HG02623 (cell line): ENCODE measurements at regions not wholly inside any gene's neighbourhood (a gene's known extent, or its start where the extent isn't known, plus 50 kb on each side); places are given as distances from the start of the nearest gene placed in this dataset.

Experiments used
- ATAC-seq: cut with Tn5 transposase; IDR thresholded peaks from one replicate; pipeline ENCODE4 v1.9.1; 2021; ENCODE audit warnings: moderate library complexity; ENCODE audit not compliant: unreplicated experiment

DNA sequence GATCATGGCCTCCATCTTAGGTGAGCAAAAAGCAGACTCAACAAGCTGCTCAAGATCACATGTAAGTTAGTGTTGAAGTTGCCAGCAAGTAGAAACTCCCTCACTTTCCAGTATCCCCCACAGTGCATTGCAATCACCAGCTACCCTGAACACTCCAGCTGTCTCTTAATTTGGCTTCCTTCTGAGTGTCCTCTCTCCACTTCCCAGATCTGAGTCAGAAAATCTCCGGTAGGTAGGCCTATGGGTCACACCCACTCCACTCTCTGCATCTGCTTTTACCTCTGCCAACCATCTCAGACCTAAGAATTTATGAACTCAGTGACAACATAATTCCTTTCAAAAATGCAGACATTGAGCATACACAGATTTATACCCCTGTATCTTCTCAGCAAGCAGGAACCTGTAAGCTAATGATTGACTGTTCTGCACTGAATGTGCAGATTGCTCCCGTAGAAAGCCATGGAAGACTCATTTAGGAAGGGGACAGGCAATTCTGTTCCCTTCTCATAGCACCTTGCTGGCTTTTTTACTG is 656.9 kb downstream of the EPHA4 start:
- no peak for ATAC-seq

GRCh38 chr2:220916931-220917330 is 655.2 kb downstream of the EPHA4 start:
- ATAC-seq, result no peak

DNA sequence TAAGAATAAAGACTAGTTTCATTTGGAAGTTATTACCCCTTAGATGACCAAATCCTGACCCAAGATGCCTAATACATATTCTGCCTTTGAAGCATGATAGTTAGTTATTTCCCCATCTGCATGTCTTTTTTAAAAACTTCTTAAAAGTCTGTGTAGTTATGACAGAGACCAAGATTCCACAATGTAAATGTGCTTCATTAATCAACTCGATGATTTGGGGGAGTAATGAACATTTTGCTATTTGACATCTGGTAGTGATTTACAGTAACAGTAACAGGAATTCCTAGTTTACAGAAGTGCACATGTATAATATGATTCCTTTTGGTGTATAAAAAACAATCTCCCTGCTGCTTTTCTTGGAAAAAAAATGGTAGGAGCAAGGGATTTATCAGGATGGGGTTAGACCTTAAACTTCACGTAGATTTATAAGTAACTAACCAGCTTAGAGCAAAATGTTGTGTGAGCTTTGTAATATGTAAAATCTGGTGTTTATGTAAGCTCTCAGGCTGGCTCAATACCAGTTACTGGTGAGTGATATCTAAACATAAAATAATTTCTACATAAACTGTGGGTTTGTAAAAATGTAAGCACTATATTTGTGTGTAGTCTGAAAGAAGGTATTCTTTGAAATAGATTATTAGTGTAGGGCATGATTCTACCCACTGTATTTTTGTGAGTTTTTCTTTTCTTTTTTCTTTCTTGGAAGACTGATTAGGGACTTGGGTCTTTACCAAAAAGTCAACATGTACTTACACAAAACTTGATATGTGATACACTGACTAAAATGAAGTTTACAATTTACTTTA is 641.6 kb downstream of the EPHA4 start:
- no peak for ATAC-seq

DNA sequence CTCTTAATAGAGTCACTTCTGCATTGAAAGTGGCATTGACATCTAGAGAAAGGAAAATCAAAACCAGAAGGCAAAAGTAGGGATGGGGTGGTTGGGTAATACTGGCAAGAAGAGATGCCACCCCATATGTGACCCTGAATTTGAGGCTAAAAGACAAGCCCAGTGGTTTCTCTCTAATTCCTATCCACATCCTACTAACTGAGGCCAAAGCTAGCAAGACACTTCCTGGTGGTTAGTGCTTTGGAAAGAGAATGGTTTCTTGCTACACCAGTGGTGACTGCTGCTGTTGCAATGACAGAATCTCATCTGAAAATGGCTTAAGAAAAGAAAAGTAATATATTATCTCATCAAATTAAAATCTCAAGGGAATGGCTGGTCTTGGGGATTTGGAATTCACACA is 640.6 kb downstream of the EPHA4 start:
- no peak for ATAC-seq

GRCh38 chr2:220932041-220932440 is 640.1 kb downstream of the EPHA4 start:
- no peak for ATAC-seq

DNA sequence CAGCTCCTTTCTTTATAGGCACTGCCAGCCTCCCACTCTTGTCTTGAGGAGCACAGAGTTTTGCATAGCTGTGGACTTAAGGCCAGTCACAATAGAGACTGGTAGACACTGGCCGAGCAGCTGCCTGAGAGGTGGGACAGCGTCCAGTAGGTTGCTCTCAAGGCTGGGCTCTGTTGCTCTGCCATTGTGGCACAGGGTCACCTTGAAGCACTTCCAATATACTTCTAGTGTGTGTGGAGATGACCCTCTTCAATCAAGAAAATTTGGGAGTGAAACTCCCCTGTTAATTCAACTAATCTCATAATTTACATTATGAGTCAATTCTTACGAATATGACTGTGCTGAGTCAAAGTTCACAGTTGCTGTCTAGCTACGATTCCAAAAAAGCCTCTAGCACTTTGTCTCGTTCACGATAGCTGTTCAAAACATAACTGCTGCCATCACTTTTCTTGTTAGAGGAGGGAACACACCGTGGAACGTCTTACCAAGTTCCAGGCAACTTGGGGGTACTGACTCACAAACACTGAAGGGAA is 636.2 kb downstream of the EPHA4 start:
- ATAC-seq, result peak; percentile 62

DNA sequence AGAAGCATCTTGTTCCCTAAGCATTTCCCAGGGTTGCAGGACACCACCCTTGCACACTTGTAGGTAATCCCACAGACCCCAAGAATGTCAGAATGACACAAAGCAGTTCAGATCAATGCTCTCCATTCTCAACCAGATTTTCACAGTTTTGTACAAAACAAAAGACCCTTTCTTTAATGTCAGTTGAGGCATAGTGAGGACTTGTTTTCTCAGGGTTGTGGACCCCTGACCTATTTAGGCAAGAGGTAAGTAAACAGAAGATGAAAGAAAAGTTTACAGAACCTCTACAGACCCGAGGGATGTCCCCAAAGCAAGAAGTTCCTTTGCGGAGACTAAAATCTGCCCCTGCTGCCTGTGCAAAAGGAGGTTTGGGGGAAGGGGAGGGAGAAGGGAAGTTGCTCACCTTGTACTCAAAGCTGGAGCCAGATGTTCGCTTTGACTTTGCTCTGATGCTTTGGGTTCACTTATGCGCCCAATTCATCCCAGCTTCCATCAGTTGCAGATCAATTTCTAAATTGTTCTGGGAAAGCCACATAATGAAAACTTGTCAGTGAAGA is 635.4 kb downstream of the EPHA4 start:
- ATAC-seq, result no peak

GRCh38 chr2:220937245-220937644 is 634.9 kb downstream of the EPHA4 start:
- no peak for ATAC-seq

DNA sequence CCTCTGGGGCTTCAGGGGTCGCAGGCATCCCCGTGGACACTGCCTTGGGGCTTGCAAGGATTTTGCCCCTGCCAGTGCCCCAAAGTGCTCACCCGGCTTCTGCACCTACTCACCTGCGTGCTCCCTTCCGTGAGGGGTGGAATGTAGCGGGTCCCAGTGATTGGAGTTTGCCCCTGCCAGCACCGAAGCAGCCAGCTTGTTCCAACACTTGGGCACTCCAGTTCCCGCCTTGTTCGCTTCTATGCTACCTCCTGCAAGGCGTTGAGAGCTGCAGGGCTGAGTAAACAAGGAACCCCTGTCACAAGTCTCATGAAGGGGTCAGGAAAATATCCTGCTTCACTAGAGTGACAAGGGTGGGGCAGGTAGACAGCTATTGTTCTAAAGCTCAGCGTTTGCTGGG is 631.5 kb downstream of the EPHA4 start:
- no peak for ATAC-seq

GRCh38 chr2:220941683-220942082 is 630.4 kb downstream of the EPHA4 start:
- no peak for ATAC-seq

- no peak for ATAC-seq
Observed at GRCh38 chr2:220946552-220946951, 625.6 kb downstream of the EPHA4 start.

DNA sequence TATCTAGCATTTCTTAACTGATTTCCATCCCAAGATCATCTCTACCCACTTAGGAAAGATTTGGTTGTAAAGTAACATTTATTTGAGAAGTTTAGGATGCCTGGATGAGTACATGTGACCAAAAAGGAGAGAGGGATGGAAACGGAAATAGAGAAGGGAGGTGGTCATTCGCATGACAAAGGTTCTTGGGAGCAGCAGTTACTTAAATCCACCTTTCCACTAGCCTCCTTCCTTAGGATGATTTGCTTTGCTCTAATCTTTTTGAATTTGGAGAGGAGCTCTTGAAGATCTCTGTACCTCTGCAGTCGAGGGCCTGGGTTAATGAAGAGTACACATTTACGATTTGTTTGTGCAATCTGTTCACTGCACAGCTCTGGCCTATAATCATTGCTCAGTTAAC is 623.5 kb downstream of the EPHA4 start:
- no peak for ATAC-seq

- ATAC-seq, result no peak
Observed at GRCh38 chr2:220949466-220949865, 622.6 kb downstream of the EPHA4 start.

DNA sequence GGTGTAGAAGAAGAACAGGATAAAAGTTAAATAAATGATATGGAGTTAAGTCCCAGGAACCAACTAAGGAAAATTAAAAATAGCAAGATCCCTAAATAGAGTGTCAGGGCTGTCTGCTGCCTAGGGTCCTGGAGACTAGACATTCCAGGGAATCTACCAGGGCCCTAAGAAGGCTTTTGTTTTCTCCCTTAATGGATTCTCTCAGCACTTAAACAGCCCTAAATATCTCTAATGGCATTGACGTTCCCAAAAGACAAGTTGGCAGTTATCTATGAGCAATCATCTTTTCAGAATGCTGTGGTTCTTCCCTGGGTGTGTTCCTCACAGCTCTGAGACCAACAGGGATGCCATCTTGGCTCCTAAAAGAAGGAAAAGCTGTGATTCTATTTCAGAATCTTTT is 616.3 kb downstream of the EPHA4 start:
- ATAC-seq, result no peak

- ATAC-seq, result no peak
Observed at GRCh38 chr2:220956429-220956828, 615.7 kb downstream of the EPHA4 start.

- no peak for ATAC-seq
Observed at GRCh38 chr2:220959391-220959802, 612.7 kb downstream of the EPHA4 start.

- ATAC-seq, result no peak
Observed at GRCh38 chr2:220961143-220961860, 610.8 kb downstream of the EPHA4 start.

DNA sequence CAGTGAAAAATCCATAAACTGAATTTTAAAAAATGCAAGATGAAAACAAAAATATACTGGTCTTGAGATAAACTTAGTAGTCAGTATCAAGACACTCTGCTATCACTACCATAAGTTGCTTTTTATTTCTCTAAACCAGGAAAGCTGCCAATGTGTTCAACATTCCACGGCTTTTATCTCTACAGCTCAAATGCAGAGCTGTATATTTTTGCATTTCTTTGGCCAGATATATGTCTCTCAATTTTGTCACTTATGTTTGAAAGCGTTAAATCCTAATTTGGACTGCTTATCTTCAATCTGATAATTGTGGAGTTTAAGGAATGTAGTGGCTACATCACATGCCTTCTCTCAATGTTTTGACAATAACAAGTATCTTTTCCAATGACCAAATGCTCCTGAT is 609.5 kb downstream of the EPHA4 start:
- ATAC-seq, result no peak

- ATAC-seq, result no peak
Observed at GRCh38 chr2:220963076-220963475, 609.0 kb downstream of the EPHA4 start.

DNA sequence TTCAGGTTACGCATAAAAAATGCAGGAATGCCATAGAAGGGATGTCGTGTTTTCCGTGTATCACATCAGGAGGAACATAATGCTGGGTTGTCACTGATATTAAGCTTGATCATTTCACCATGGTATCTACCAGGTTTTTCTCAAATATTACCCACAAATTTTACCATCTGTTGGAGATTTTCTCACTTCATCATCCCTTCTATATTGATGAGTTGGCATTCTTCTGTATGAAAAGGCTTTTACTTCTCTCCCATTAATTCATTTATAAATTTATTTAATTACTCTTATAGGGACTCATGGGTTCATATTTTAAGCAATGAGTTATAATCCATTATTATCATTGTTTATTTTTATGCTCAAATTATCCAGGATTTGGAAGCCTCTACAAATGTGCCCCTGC is 608.2 kb downstream of the EPHA4 start:
- ATAC-seq, result no peak

DNA sequence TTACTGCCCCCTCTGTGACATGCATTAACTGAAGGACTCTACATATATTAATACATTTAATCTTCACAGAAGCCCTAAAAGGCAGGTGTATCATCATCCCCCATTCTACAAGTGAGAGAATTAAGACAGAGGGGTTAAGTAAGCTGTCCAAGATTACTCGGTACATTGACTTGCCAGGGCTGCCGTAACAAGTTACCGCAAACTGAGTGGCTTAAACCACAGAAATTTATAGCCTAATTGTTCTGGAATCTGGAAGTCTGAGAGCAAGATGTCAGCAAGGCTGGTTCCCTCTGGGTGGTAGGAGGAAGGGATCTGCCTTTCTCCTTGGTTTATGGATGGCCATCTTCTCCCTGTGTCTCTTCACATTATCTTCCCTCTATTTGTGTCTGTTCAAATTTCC is 605.5 kb downstream of the EPHA4 start:
- no peak for ATAC-seq

- no peak for ATAC-seq
Observed at GRCh38 chr2:220969348-220969747, 602.8 kb downstream of the EPHA4 start.
